CD4-positive, alpha-beta T cell treated with Interleukin-12 subunit alpha and Interleukin-12 subunit beta, for 1 hour (primary cell): ENCODE measurements at regions not wholly inside any gene's neighbourhood (a gene's known extent, or its start where the extent isn't known, plus 50 kb on each side); places are given as distances from the start of the nearest gene placed in this dataset.
"Not testable (repeated sequence)": the region's sequence is repeated elsewhere in the genome, so short reads cannot be mapped to it uniquely, and the experiment has no call there.

Source experiments
- DNase-seq: peaks from one replicate; pipeline ENCODE4 v3.0.0-alpha.2; 2020

GRCh38 chr6:20346948-20347347 is 54.7 kb upstream of the E2F3 start:
- DNase-seq = not testable (repeated sequence)

- DNase-seq = no peak
Measured at GRCh38 chr6:20348041-20348440, 53.6 kb upstream of the E2F3 start.

DNA sequence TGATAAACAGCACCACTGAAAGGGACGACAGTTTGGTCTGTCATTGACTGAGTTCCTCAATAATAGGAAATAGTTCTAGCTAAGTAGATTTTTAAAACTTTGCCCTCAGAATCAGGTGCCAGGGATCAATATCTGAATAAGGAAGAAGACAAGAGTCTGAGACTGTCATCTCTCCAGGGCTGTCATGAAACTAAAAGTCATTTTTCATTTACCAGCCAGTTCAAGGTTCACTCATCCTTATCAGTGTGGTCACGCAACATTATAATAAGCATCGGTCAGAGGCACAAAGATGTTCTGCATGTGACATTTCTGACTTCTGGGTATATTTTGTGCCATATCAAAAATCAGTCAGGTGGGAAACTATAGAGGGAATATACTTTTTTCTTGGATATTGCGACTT is 52.5 kb upstream of the E2F3 start:
- DNase-seq = no peak

DNA sequence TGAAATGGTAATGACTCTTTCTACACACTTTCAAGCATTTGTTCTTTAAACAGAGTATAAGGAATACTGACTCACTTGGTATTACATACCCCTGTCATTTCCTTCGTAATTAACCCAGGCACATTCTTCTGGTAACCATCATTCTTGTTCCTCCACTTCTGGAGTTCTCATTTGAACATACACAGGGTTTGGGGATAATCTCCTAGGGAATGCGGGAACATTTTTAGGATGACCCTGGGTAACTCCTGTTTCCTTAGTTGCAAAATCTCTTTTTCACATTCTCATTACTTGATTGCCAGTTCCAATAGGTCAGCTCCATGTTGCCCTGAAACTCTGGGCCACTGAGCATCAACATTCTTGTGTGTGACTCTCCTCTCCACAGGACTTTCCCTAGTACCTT is 51.5 kb upstream of the E2F3 start:
- DNase-seq = no peak

GRCh38 chr6:20351534-20351933 is 50.1 kb upstream of the E2F3 start:
- no peak for DNase-seq
